ENCODE measurements at regions not wholly inside any gene's neighbourhood (a gene's known extent, or its start where the extent isn't known, plus 50 kb on each side); places are given as distances from the start of the nearest gene placed in this dataset.

DNA sequence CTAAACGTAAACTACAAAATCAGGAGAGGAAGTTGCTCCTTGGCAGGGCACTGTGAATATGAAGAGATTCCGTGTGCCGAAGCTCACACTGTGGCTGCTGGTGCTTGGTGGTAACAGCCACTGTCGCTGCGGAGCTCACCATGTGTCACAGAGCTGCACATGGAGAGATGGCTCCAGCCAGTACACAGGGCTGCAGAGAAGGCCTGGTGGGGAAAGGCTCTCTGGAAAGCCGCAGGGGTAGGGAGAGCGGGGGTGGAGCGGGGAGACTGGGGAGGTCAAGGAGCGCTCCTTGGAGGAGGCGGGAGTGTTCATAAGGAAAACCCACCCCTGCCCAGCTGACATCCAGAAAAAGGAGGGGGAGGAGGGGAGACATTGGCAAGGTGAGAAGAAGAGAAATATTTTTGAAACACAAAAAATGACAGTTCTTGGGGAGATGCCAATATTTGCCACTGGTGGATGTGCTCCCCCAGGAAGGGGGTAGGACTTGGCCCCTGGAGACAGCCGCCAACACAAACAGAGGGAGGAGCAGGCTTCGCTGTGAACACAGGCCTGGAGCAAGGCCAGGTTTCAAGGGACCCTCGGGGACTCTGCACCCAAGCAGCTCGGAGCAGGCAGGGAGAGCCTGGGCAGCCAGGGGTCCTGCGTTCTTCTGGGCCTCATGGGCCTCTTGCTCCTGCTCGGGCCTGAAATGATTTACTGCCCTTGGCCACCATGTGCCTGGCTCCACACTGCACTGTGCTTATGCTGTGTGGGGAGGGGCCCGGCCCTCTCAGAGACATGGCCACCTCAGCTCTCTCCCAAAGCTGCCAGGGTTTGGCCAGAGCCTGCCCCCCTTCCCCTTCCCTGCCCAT, 102.6 kb upstream of the GLI2 start:
- no peak for TF ChIP-seq CTCF (IDR thresholded peaks at IDR 0.05)
- no peak for TF ChIP-seq EP300 (IDR thresholded peaks at IDR 0.05)
- TF ChIP-seq POLR2A (IDR thresholded peaks at IDR 0.05), result no peak
